Upper lobe of left lung (tissue), 6 donors: ENCODE measurements at regions not wholly inside any gene's neighbourhood (a gene's known extent, or its start where the extent isn't known, plus 50 kb on each side); places are given as distances from the start of the nearest gene placed in this dataset.

ENCODE experiments used
- ATAC-seq, 2 donors: fragments of 200-7000 bp; cut with Tn5 transposase; one replicate each; pipeline ENCODE4 v1.9.1; 2022; ENCODE audit warnings: mild to moderate bottlenecking in 2 of 2, moderate library complexity in 2 of 2; ENCODE audit not compliant: low FRiP score in 2 of 2
- DNase-seq, 2 donors: peaks; one replicate each; pipeline ENCODE4 v3.0.0-alpha.2; 2019 to 2020
- H3K27ac ChIP-seq, 4 donors: fragments of 200-600 bp; sonication (generic); one replicate each; pipeline ENCODE4 v1.5.1; 2016 to 2019
- H3K27me3 ChIP-seq, 4 donors: fragments of 200-600 bp; sonication (generic); one replicate each; pipeline ENCODE4 v1.5.1; 2017 to 2019
- H3K36me3 ChIP-seq, 4 donors: fragments of 200-600 bp; sonication (generic); one replicate each; pipeline ENCODE4 v1.5.1; 2016 to 2019
- H3K4me1 ChIP-seq, 4 donors: fragments of 200-600 bp; sonication (generic); one replicate each; pipeline ENCODE4 v1.5.1; 2018 to 2019
- H3K4me3 ChIP-seq, 4 donors: fragments of 200-600 bp; sonication (generic); one replicate each; pipeline ENCODE4 v1.5.1; 2017 to 2019; ENCODE audit warnings: mild to moderate bottlenecking in 2 of 4, moderate library complexity in 1 of 4
- H3K9me3 ChIP-seq, 4 donors: fragments of 200-600 bp; sonication (generic); one replicate each; pipeline ENCODE4 v1.5.1; 2018 to 2019
- EP300 ChIP-seq, 4 donors: sonication (generic); formaldehyde crosslinking; IDR thresholded peaks; one replicate each; pipeline ENCODE4 v1.5.1; 2017; ENCODE audit warnings: antibody characterized with exemption in 4 of 4, control low read depth in 2 of 4
- POLR2A ChIP-seq, 4 donors: fragments of 450-650 bp; IDR thresholded peaks; one replicate each; pipeline ENCODE4 v1.5.1; 2016 to 2017; ENCODE audit warnings: antibody characterized with exemption in 4 of 4, mild to moderate bottlenecking in 2 of 4
- POLR2AphosphoS5 ChIP-seq, 2 donors: sonication (generic); formaldehyde crosslinking; IDR thresholded peaks; one replicate each; pipeline ENCODE4 v1.5.1; 2017; ENCODE audit warnings: antibody characterized with exemption in 2 of 2
- WGBS, 2 donors: methylation state at CpG; one replicate each; pipeline ENCODE4 v1.1.5; 2017 to 2018; 5-methylcytosine and 5-hydroxymethylcytosine counted together
- TF ChIP-seq, protein P1 (sequence below), 6 experiments: fragments of 450-650 bp in 4 of 6; fragments of 200-600 bp in 2 of 6; sonication (generic) in 2 of 6; IDR thresholded peaks; one replicate each; pipeline ENCODE4 v1.5.1; 2016 to 2019; ENCODE audit warnings: antibody characterized with exemption in 6 of 6
- donor health status: DM: no; HTN: no; CAD: no; lungs with moderate emphysema.
- donor health status: DM: no; HTN: yes; CAD: no; lungs with severe emphysema.

DNA sequence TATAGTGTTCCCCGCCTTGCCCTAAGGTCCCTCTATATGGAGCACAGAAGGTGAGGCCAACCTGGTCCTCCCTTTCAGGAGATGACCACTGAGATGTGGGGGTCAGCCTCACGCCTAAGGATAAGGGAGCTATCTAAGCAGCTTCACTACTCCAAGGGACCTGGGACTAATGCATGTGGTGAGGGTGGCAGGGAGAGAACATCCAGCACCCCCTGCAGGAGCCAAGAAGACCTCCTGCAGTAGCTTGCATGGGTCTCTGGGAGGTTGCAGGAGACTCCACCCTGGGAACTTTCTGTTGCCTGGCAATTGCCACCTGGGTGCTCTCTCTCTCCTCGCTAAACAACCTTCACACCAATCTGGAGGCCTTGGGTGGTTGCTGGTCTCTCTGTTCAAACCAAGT lies 93.0 kb upstream of the KLHL29 start:
- no peaks in the 10 kb centered on the region for H3K9me3 ChIP-seq
- H3K27ac ChIP-seq: no peak overlapping the region
- H3K36me3 ChIP-seq: no peaks in the 10 kb centered on the region
- peaks cover 3 to 14% (median 5%) of the 10 kb centered on the region in 4 donors for H3K4me1 ChIP-seq
- TF ChIP-seq POLR2A (IDR thresholded peaks at IDR 0.05) (no peak), POLR2AphosphoS5 (IDR thresholded peaks at IDR 0.05) (no peak), EP300 (IDR thresholded peaks at IDR 0.05) (no peak)
- TF ChIP-seq, protein P1, sequence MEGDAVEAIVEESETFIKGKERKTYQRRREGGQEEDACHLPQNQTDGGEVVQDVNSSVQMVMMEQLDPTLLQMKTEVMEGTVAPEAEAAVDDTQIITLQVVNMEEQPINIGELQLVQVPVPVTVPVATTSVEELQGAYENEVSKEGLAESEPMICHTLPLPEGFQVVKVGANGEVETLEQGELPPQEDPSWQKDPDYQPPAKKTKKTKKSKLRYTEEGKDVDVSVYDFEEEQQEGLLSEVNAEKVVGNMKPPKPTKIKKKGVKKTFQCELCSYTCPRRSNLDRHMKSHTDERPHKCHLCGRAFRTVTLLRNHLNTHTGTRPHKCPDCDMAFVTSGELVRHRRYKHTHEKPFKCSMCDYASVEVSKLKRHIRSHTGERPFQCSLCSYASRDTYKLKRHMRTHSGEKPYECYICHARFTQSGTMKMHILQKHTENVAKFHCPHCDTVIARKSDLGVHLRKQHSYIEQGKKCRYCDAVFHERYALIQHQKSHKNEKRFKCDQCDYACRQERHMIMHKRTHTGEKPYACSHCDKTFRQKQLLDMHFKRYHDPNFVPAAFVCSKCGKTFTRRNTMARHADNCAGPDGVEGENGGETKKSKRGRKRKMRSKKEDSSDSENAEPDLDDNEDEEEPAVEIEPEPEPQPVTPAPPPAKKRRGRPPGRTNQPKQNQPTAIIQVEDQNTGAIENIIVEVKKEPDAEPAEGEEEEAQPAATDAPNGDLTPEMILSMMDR (IDR thresholded peaks at IDR 0.05): no peak
- H3K27me3 ChIP-seq: no peaks in the 10 kb centered on the region
- ATAC-seq (no peak), DNase-seq (no peak)
- H3K4me3 ChIP-seq: no peak overlapping the region
- 82 to 84% methylated on average over 3 of the region's 3 CpGs for WGBS, 2 donors

GRCh38 chr2:23293063-23293462 lies 91.9 kb upstream of the KLHL29 start:
- Histone ChIP-seq H3K27me3 (no peaks in the 10 kb centered on the region), H3K27ac (no peak overlapping the region), H3K4me3 (no peak overlapping the region), H3K9me3 (no peaks in the 10 kb centered on the region), H3K36me3 (no peaks in the 10 kb centered on the region), H3K4me1 (peaks cover 0 to 14% (median 3%) of the 10 kb centered on the region in 4 donors)
- DNase-seq (no peak), ATAC-seq (peak in 1 of 2 donors; percentile 26)
- TF ChIP-seq, protein P1 (IDR thresholded peaks at IDR 0.05): no peak
- TF ChIP-seq POLR2A (IDR thresholded peaks at IDR 0.05): no peak
- no peak for TF ChIP-seq EP300 (IDR thresholded peaks at IDR 0.05)
- no peak for TF ChIP-seq POLR2AphosphoS5 (IDR thresholded peaks at IDR 0.05)
- 31 to 39% methylated on average over 5 to 6 of the region's 6 CpGs for WGBS, 2 donors

GRCh38 chr2:23293731-23294130 lies 91.2 kb upstream of the KLHL29 start:
- 40 to 56% methylated on average over 7 of the region's 7 CpGs for WGBS, 2 donors

GRCh38 chr2:23294238-23294637 lies 90.7 kb upstream of the KLHL29 start:
- 67% methylated on average over 4 of the region's 4 CpGs for WGBS, 2 donors
- Histone ChIP-seq H3K36me3 (no peaks in the 10 kb centered on the region), H3K9me3 (no peaks in the 10 kb centered on the region), H3K4me1 (peaks cover 0 to 14% (median 3%) of the 10 kb centered on the region in 4 donors), H3K4me3 (no peak overlapping the region), H3K27me3 (no peaks in the 10 kb centered on the region), H3K27ac (no peak overlapping the region)
- TF ChIP-seq POLR2A (IDR thresholded peaks at IDR 0.05) (no peak), EP300 (IDR thresholded peaks at IDR 0.05) (no peak), POLR2AphosphoS5 (IDR thresholded peaks at IDR 0.05) (no peak)
- TF ChIP-seq, protein P1 (IDR thresholded peaks at IDR 0.05): no peak
- DNase-seq: no peak
- no peak for ATAC-seq

More at GRCh38 chr2:23293731-23294130, 91.2 kb upstream of the KLHL29 start:
- Histone ChIP-seq H3K36me3 (no peaks in the 10 kb centered on the region), H3K27ac (no peak overlapping the region), H3K9me3 (no peaks in the 10 kb centered on the region), H3K4me1 (peaks cover 0 to 14% (median 3%) of the 10 kb centered on the region in 4 donors), H3K27me3 (no peaks in the 10 kb centered on the region), H3K4me3 (no peak overlapping the region)
- DNase-seq: no peak
- no peak for ATAC-seq
- no peak for TF ChIP-seq EP300 (IDR thresholded peaks at IDR 0.05)
- TF ChIP-seq, protein P1 (IDR thresholded peaks at IDR 0.05): no peak
- no peak for TF ChIP-seq POLR2AphosphoS5 (IDR thresholded peaks at IDR 0.05)
- no peak for TF ChIP-seq POLR2A (IDR thresholded peaks at IDR 0.05)

DNA sequence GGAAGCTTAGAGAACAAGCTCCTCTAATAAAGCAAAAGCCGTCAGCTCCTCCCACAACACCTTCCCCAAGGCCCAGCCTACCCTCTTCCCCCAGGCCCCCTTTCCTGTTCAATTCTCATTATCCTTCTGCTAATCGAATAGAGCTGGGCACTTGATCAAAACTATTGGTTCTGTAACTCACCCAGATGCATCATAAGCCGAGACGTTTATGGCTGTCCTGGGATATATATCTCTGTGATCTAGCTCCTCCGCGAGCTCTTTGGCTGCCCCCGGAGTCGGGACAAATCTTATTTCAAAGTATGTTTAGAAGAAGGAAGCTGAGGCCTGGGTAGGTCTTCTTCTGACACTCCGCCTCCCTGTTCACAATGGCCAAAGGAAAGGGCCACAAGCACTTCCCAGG lies 88.3 kb upstream of the KLHL29 start:
- H3K27me3 ChIP-seq: no peaks in the 10 kb centered on the region
- no peak for ATAC-seq
- DNase-seq: no peak
- H3K9me3 ChIP-seq: no peaks in the 10 kb centered on the region
- no peak overlapping the region for H3K4me3 ChIP-seq
- no peaks in the 10 kb centered on the region for H3K36me3 ChIP-seq
- TF ChIP-seq EP300 (IDR thresholded peaks at IDR 0.05): no peak
- no peak overlapping the region for H3K27ac ChIP-seq
- H3K4me1 ChIP-seq: peaks cover 0 to 14% (median 3%) of the 10 kb centered on the region in 4 donors
- WGBS, 2 donors: 71 to 82% methylated on average over 9 of the region's 9 CpGs
